NAMALWA (cell line): ENCODE measurements at regions not wholly inside any gene's neighbourhood (a gene's known extent, or its start where the extent isn't known, plus 50 kb on each side); places are given as distances from the start of the nearest gene placed in this dataset.

Experiments
- DNase-seq: peaks from one replicate; pipeline ENCODE4 v3.0.0-alpha.2; 2015; ENCODE audit warnings: low spot score

DNA sequence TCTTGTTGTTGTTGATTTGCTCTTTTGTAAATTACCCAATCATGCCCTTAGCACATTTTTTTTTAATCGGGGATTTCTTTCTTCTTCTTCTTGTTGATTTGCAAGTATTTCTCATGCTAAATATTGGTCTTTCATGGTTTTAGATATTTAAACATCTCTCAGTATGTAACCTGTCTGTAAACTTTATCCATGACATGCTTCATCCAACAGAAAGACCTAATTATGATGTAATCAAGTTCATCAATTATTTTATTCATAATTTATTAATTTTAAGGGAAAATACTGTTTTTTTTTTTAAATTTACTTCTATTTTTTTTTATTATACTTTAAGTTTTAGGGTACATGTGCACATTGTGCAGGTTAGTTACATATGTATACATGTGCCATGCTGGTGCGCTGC, 69.8 kb downstream of the TNFSF18 start:
- DNase-seq = no peak
